Rectal smooth muscle tissue (tissue), 1 donor: ENCODE measurements at regions not wholly inside any gene's neighbourhood (a gene's known extent, or its start where the extent isn't known, plus 50 kb on each side); places are given as distances from the start of the nearest gene placed in this dataset.
"Not testable (repeated sequence)": the region's sequence is repeated elsewhere in the genome, so short reads cannot be mapped to it uniquely, and the experiment has no call there.

Source experiments
- H3K27ac ChIP-seq: one replicate; pipeline ENCODE4 v1.7.0; 2013; ENCODE audit warnings: low read depth, low read length, inconsistent platforms
- H3K27me3 ChIP-seq: one replicate; pipeline ENCODE4 v1.7.0; 2013; ENCODE audit warnings: low read length; ENCODE audit not compliant: control insufficient read depth, insufficient read depth
- H3K36me3 ChIP-seq: one replicate; pipeline ENCODE4 v1.7.0; 2013; ENCODE audit warnings: low read length; ENCODE audit not compliant: control insufficient read depth, insufficient read depth
- H3K4me1 ChIP-seq: one replicate; pipeline ENCODE4 v1.7.0; 2013; ENCODE audit warnings: low read length; ENCODE audit not compliant: control insufficient read depth, insufficient read depth
- H3K4me3 ChIP-seq: one replicate; pipeline ENCODE4 v1.7.0; 2013; ENCODE audit warnings: low read length
- H3K9ac ChIP-seq: one replicate; pipeline ENCODE4 v1.7.0; 2013; ENCODE audit warnings: low read length

DNA sequence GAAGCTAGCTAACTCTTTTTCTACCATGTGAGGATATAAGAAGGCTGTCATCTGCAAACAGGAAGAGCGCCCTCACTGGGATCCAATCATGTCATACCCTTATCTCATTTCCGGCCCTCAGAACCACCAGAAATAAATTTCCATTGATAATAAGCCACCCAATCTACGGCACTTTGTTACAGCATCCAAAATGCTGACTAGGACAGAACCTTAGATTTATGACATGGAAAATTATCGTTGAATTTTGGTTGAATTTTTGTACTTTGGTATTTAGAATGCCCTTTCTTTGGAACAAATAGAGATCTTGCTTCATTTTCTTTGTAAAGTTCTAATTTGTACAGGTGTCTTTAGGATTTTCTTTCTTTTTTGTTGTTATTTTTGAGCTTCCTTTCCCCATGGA is 53.3 kb upstream of the CYLC2 start:
- H3K4me1 ChIP-seq, result no peaks in the 10 kb centered on the region
- no peaks in the 10 kb centered on the region for H3K36me3 ChIP-seq
- H3K4me3 ChIP-seq, result no peak overlapping the region
- no peak overlapping the region for H3K9ac ChIP-seq
- no peaks in the 10 kb centered on the region for H3K27me3 ChIP-seq
- no peak overlapping the region for H3K27ac ChIP-seq

DNA sequence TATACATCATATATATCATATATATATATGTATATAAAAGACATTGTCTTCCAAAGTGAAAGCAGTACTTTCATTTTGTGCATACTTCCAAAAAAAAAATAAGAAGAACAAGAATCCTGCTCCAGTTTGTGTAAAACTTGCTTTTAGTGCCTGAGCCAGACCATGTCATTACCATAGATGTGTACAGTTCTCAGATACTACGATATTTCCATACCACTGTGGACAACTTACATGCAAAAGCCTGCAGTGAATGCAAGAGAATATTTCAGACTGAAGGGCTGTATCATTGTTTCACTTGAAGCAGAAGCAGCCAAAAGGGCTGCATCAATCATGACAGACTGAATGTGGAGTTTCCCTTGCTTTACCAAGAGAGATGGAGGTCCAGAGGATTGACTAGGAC is 72.6 kb upstream of the CYLC2 start:
- H3K36me3 ChIP-seq, result no peaks in the 10 kb centered on the region
- no peak overlapping the region for H3K9ac ChIP-seq
- no peak overlapping the region for H3K27ac ChIP-seq
- no peaks in the 10 kb centered on the region for H3K27me3 ChIP-seq
- no peak overlapping the region for H3K4me3 ChIP-seq
- no peaks in the 10 kb centered on the region for H3K4me1 ChIP-seq

DNA sequence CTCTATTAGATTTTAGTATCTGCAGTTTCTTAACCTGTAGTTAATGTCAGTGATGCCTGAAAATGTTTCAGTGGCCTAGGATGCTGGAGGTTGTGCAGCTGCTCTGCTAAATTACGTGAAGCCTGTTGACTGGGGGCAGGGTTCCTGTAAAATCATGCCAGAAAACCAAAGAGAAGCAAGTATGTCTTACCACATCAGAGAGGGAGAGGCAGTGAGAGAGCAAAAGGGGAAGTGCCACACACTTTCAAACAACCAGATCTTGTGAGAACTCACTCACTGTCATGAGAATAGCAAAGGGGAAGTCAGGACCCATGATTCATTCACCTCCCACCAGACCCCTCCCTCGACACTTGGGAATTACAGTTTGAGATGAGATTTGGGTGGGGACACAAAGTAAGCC is 83.9 kb upstream of the CYLC2 start:
- H3K27me3 ChIP-seq, result no peaks in the 10 kb centered on the region
- no peaks in the 10 kb centered on the region for H3K4me1 ChIP-seq
- no peak overlapping the region for H3K9ac ChIP-seq
- no peaks in the 10 kb centered on the region for H3K36me3 ChIP-seq
- no peak overlapping the region for H3K4me3 ChIP-seq
- no peak overlapping the region for H3K27ac ChIP-seq

DNA sequence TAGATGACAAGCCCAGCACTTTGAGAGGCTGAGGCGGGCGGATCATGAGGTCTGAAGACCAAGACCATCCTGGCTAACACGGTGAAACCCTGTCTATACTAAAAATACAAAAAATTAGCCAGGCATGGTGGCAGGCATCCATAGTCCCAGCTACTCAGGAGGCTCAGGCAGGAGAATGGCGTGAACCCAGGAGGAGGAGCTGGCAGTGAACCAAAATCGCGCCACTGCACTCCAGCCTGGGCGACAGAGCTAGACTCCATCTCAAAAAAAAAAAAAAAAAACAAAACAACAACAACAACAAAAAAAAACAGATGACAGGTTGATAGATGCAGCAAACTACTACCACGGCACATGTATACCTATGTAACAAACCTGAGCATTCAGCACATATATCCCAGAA is 89.3 kb upstream of the CYLC2 start:
- H3K4me1 ChIP-seq, H3K4me3 ChIP-seq, H3K36me3 ChIP-seq, H3K27ac ChIP-seq, H3K9ac ChIP-seq, H3K27me3 ChIP-seq: not testable (repeated sequence)

DNA sequence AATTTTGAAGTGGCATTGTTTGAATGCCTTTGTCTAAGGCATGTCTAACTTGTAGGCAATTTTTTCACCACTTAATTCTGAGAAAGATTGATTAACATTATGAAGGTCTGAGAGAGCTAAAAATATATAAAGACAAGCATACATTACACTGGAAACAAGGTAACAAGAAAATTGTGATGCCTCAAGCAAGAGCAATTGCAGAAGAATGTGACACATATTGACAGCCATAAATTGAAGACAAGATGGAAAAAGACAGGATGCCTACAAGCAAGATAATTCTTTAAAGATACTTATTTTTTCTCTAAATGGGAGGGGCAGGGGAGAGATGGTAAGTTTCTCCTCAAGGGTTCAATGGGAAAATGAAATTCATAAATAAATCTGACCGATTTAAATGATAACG is 103.1 kb upstream of the CYLC2 start:
- Histone ChIP-seq H3K4me3 (no peak overlapping the region), H3K9ac (no peak overlapping the region), H3K36me3 (no peaks in the 10 kb centered on the region), H3K27ac (no peak overlapping the region), H3K27me3 (no peaks in the 10 kb centered on the region), H3K4me1 (no peaks in the 10 kb centered on the region)

DNA sequence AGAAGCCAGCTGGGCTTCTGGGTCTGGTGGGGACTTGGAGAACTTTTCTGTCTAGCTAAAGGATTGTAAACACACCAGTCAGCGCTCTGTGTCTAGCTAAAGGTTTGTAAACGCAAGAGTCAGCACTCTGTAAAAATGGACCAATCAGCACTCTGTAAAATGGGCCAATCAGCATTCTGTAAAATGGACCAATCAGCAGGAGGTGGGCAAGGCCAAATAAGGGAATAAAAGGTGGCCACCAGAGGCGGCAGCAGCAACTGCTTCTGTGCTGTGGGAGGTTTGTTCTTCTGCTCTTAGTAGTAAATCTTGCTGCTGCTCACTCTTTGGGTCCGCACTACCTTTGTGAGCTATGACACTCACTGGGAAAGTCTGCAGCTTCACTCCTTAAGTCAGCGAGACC is 106.4 kb upstream of the CYLC2 start:
- not testable (repeated sequence) for H3K27ac ChIP-seq, H3K27me3 ChIP-seq, H3K36me3 ChIP-seq, H3K4me3 ChIP-seq, H3K4me1 ChIP-seq, H3K9ac ChIP-seq

DNA sequence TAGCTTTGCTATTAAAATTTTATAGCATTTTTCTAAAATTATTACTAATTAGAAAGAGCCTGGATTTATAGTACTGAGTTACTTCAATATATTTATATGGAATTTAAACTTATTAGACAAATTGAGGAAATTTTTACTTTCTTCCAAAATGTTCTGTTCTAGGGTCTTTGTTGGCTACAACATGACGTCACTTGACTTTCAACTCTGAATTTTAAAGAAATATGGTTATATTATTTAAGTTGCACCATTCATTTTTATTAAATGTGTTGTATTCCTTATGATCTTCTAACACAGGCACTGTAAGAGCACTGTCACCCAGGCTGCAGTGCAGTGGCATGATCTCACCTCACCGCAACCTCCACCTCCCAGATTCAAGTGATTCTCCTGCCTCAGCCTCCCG is 119.4 kb upstream of the CYLC2 start:
- H3K27ac ChIP-seq, result no peak overlapping the region
- H3K27me3 ChIP-seq, result no peaks in the 10 kb centered on the region
- H3K4me1 ChIP-seq, result no peaks in the 10 kb centered on the region
- no peak overlapping the region for H3K4me3 ChIP-seq
- H3K9ac ChIP-seq, result no peak overlapping the region
- H3K36me3 ChIP-seq, result no peaks in the 10 kb centered on the region

DNA sequence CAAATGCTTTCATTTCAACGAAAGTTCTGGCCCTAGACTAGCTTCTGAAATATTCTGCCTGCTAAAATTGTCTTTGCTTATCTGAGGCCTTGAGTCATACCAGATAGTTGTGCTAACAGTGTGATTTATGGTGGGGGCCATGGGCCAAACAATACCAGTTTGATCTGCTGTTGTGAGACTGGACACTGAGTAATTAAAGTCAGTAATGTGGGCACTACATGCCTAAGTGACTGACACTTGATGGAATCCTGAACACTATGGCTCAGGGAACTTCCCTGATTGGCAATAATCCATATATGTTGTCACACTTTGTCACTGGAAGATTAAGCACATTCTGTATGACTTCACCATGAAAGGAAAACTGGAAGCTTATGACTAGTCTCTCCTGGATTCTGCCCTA is 127.6 kb upstream of the CYLC2 start:
- Histone ChIP-seq H3K4me1 (no peaks in the 10 kb centered on the region), H3K9ac (no peak overlapping the region), H3K36me3 (no peaks in the 10 kb centered on the region), H3K27me3 (no peaks in the 10 kb centered on the region), H3K4me3 (no peak overlapping the region), H3K27ac (no peak overlapping the region)

DNA sequence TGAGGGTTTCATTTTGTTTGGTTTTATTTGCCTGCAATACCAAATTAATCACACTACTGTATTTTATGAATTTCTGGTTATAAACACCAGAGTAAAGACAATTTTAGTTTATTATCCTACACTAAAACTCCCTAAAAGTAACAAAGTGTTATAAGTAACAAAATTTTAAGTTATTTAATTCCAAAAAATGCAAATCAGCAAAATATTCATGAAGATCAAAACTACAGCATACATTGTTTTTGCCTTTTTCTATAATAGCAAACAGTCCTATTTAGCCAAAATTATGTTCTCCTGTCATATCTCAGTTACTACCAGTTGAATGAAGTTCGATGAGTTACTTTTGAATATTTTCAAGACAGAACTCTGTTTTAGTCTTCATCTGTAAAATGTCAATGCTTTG is 132.7 kb upstream of the CYLC2 start:
- Histone ChIP-seq H3K9ac (no peak overlapping the region), H3K4me3 (no peak overlapping the region), H3K4me1 (no peaks in the 10 kb centered on the region), H3K27ac (no peak overlapping the region), H3K36me3 (no peaks in the 10 kb centered on the region), H3K27me3 (no peaks in the 10 kb centered on the region)

DNA sequence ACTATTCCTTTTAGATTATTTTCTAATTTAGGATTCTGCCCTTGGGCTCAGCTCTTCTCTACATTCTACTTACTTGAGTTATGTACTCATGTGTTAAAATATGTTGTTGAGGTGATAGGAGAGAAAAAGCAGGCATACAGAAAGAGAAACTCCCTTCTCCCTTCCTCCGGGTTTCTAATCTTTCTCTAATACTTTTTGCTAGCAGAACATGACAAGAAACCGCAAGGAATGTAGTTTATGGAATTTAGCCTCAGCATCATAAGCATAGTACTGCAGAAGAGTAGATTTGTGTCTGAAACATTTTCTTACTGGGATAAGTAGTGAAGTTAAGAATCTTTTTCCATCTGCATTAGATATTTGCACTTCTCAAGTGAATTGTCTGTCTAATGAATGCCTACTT is 139.5 kb upstream of the CYLC2 start:
- no peak overlapping the region for H3K27ac ChIP-seq
- H3K4me3 ChIP-seq, result no peak overlapping the region

DNA sequence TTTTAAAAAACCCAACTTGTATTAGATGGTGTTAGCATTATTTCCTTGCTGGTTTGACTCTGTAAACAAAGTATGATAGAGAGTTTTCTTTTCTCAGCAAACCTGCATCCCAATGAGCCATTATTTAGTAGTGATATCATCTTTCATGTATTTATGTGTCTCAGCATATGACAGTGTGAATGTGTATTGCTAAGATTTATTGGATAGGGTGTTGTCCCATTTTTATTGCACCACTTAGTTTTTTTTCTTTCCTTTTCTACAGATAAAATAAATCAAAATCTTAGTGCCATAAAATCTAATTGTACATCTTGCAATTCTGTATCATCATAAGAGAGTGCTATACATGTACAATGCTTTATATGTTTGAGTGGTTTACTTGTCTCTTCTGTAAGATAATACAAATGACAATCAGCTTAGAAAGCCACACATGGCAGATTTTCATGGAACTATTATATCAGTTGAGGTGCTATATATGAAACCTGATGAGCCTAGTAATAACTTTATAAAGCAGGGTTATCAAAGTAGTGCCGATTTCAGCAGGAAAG is 149.2 kb upstream of the CYLC2 start:
- no peaks in the 10 kb centered on the region for H3K27me3 ChIP-seq
- no peak overlapping the region for H3K27ac ChIP-seq
- H3K4me3 ChIP-seq, result no peak overlapping the region
- no peaks in the 10 kb centered on the region for H3K36me3 ChIP-seq
- no peaks in the 10 kb centered on the region for H3K4me1 ChIP-seq
- no peak overlapping the region for H3K9ac ChIP-seq

More for the DNA sequence above, 139.5 kb upstream of the CYLC2 start:
- no peaks in the 10 kb centered on the region for H3K4me1 ChIP-seq
- H3K9ac ChIP-seq, result no peak overlapping the region
- H3K27me3 ChIP-seq, result no peaks in the 10 kb centered on the region
- no peaks in the 10 kb centered on the region for H3K36me3 ChIP-seq

DNA sequence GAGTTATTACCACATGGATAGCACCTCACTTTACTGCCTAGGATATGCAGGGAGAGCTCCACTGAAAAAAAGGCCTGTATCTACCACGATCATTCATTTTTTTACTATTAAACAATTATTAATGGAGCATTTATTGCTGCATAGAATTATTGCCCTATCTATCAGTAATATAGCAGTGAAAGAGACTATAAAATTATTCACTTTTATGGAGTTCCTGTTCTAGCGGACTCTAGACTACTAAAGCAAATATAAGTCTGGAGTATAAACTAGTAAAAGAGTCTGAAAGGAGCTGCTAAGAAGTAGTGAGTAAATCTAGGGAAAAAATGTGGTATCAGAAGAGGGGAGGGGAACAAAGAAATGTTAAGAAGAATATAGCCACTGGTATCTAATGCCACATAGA is 150.4 kb upstream of the CYLC2 start:
- Histone ChIP-seq H3K36me3 (no peaks in the 10 kb centered on the region), H3K27me3 (no peaks in the 10 kb centered on the region), H3K27ac (no peak overlapping the region), H3K4me1 (no peaks in the 10 kb centered on the region), H3K4me3 (no peak overlapping the region), H3K9ac (no peak overlapping the region)

DNA sequence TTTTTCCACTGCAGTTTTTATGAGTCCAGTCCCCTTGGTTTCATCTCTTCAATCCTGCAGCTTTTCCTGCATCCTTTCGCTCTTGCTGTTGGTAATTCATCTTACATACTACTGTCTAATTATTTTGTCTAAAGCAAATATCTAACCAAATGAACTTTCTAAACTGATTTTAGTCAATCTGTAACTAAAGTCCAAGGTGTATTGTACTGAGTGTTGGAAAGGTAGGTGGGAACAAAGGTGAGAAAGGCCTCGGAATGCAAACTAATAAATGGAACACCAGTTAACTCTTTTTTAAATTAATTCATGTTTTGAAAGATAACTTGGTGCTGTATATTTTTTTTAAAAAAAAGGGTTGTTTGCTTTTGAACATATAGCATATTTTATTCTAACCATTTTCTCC is 152.7 kb upstream of the CYLC2 start:
- Histone ChIP-seq H3K27ac (no peak overlapping the region), H3K4me3 (no peak overlapping the region), H3K27me3 (no peaks in the 10 kb centered on the region), H3K36me3 (no peaks in the 10 kb centered on the region), H3K9ac (no peak overlapping the region), H3K4me1 (no peaks in the 10 kb centered on the region)
